Prostate gland (tissue), 2 donors: ENCODE measurements at regions not wholly inside any gene's neighbourhood (a gene's known extent, or its start where the extent isn't known, plus 50 kb on each side); places are given as distances from the start of the nearest gene placed in this dataset.

Experiments used
- CTCF ChIP-seq, 4 experiments: fragments of 200-600 bp in 2 of 4; fragments of 450-650 bp in 2 of 4; sonication (generic) in 2 of 4; IDR thresholded peaks; 1 replicate in 3 of 4; 2 replicates in 1 of 4; pipeline ENCODE4 v1.5.1; 2016 to 2019; ENCODE audit warnings: antibody characterized with exemption in 4 of 4, mild to moderate bottlenecking in 2 of 4, moderate library complexity in 2 of 4
- POLR2AphosphoS5 ChIP-seq: sonication (generic); formaldehyde crosslinking; IDR thresholded peaks from one replicate; pipeline ENCODE4 v1.6.1; 2017; ENCODE audit warnings: antibody characterized with exemption

GRCh38 chr1:67514300-67514699 is 84.1 kb upstream of the SERBP1 start:
- TF ChIP-seq CTCF (IDR thresholded peaks at IDR 0.05) (no peak), POLR2AphosphoS5 (no peak)
